GM18517 (cell line): ENCODE measurements at regions not wholly inside any gene's neighbourhood (a gene's known extent, or its start where the extent isn't known, plus 50 kb on each side); places are given as distances from the start of the nearest gene placed in this dataset.
"Not testable (repeated sequence)": the region's sequence is repeated elsewhere in the genome, so short reads cannot be mapped to it uniquely, and the experiment has no call there.

Source experiments
- ATAC-seq: cut with Tn5 transposase; IDR thresholded peaks from one replicate; pipeline ENCODE4 v1.9.1; 2021; ENCODE audit warnings: mild to moderate bottlenecking, moderate library complexity; ENCODE audit not compliant: unreplicated experiment

- ATAC-seq, result no peak
Measured at GRCh38 chr2:144937066-144937465, 417.1 kb upstream of the ZEB2 start.

GRCh38 chr2:144936442-144936841 lies 416.5 kb upstream of the ZEB2 start:
- ATAC-seq, result no peak

GRCh38 chr2:144935736-144936135 lies 415.8 kb upstream of the ZEB2 start:
- no peak for ATAC-seq

- no peak for ATAC-seq
Measured at GRCh38 chr2:144935191-144935590, 415.3 kb upstream of the ZEB2 start.

GRCh38 chr2:144931960-144932359 lies 412.0 kb upstream of the ZEB2 start:
- ATAC-seq, result no peak

GRCh38 chr2:144931480-144931879 lies 411.6 kb upstream of the ZEB2 start:
- no peak for ATAC-seq

GRCh38 chr2:144927429-144927828 lies 407.5 kb upstream of the ZEB2 start:
- ATAC-seq, result no peak

GRCh38 chr2:144925886-144926285 lies 406.0 kb upstream of the ZEB2 start:
- no peak for ATAC-seq

GRCh38 chr2:144924827-144925226 lies 404.9 kb upstream of the ZEB2 start:
- no peak for ATAC-seq

- no peak for ATAC-seq
Measured at GRCh38 chr2:144922519-144922918, 402.6 kb upstream of the ZEB2 start.

GRCh38 chr2:144920755-144921530 lies 401.0 kb upstream of the ZEB2 start:
- no peak for ATAC-seq

GRCh38 chr2:144914622-144915318 lies 394.9 kb upstream of the ZEB2 start:
- ATAC-seq, result no peak

GRCh38 chr2:144914113-144914512 lies 394.2 kb upstream of the ZEB2 start:
- no peak for ATAC-seq

GRCh38 chr2:144912206-144912605 lies 392.3 kb upstream of the ZEB2 start:
- no peak for ATAC-seq

GRCh38 chr2:144905956-144906355 lies 386.0 kb upstream of the ZEB2 start:
- ATAC-seq, result no peak

- ATAC-seq, result no peak
Measured at GRCh38 chr2:144904612-144905011, 384.7 kb upstream of the ZEB2 start.

- ATAC-seq, result not testable (repeated sequence)
Measured at GRCh38 chr2:144903045-144903444, 383.1 kb upstream of the ZEB2 start.

- not testable (repeated sequence) for ATAC-seq
Measured at GRCh38 chr2:144901386-144901785, 381.5 kb upstream of the ZEB2 start.

- ATAC-seq, result no peak
Measured at GRCh38 chr2:144896341-144896740, 376.4 kb upstream of the ZEB2 start.

- ATAC-seq, result no peak
Measured at GRCh38 chr2:144894612-144895599, 375.0 kb upstream of the ZEB2 start.

GRCh38 chr2:144893464-144893863 lies 373.5 kb upstream of the ZEB2 start:
- ATAC-seq, result no peak
